Mammary epithelial cell (primary cell): ENCODE measurements at regions not wholly inside any gene's neighbourhood (a gene's known extent, or its start where the extent isn't known, plus 50 kb on each side); places are given as distances from the start of the nearest gene placed in this dataset.

ENCODE experiments used
- CTCF ChIP-seq, 2 donors: IDR thresholded peaks in 1 of 2; conservative IDR thresholded peaks in 1 of 2; 2 replicates each; pipeline ENCODE4 v1.5.1; 2011 to 2012; ENCODE audit warnings: inconsistent platforms in 2 of 2, low read length in 2 of 2, mild to moderate bottlenecking in 2 of 2, control low read depth in 1 of 2, low read depth in 1 of 2; ENCODE audit not compliant: insufficient read depth in 1 of 2; ENCODE audit errors: extremely low read depth in 1 of 2
- EZH2 ChIP-seq: IDR thresholded peaks from 2 replicates; pipeline ENCODE4 v1.6.1; 2012; ENCODE audit warnings: low read length, inconsistent platforms, borderline replicate concordance

- TF ChIP-seq CTCF (conservative IDR thresholded peaks at IDR 0.05 in 1 of 2, IDR thresholded peaks at IDR 0.05 in 1 of 2; ENCODE audit: extremely low read depth in 1 of 2, insufficient read depth in 1 of 2, low read depth in 1 of 2, low read length in 2 of 2) (no peak), EZH2 (no peak)
Observed at GRCh38 chr3:42022355-42022754, 60.5 kb upstream of the ULK4 start.
